GM19438 (cell line): ENCODE measurements at regions not wholly inside any gene's neighbourhood (a gene's known extent, or its start where the extent isn't known, plus 50 kb on each side); places are given as distances from the start of the nearest gene placed in this dataset.
A peak's percentile ranks its signal among the peaks of the same experiment; 100 is the strongest.
"Not testable (repeated sequence)": the region's sequence is repeated elsewhere in the genome, so short reads cannot be mapped to it uniquely, and the experiment has no call there.

Experiments
- ATAC-seq: cut with Tn5 transposase; IDR thresholded peaks from one replicate; pipeline ENCODE4 v1.9.1; 2021; ENCODE audit warnings: low read depth; ENCODE audit not compliant: unreplicated experiment

- ATAC-seq: no peak
These were observed 157.1 kb upstream of the RBPJ start for GRCh38 chr4:26163425-26164362.

DNA sequence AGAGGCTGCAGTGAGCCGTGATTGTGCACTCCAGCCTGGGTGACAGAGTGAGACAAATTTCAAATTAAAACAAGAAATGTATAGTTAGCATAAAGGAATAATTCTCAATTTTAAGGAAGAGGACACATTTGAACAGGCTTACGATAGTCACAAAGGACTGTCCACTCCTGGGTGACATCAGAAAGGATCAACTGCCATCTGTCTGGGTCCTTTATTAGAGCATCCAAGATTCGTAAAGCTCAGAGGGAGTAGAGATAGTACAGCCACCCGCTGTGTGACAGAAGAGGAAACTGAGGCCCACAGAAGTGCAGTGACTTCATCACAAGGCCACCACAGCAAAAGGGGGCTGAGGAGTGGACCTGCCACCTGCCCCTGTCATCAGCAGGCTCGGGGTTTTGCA, 149.3 kb upstream of the RBPJ start:
- ATAC-seq: no peak

GRCh38 chr4:26171941-26172340, 148.9 kb upstream of the RBPJ start:
- no peak for ATAC-seq

GRCh38 chr4:26173619-26174018, 147.2 kb upstream of the RBPJ start:
- no peak for ATAC-seq

GRCh38 chr4:26174027-26174426, 146.8 kb upstream of the RBPJ start:
- ATAC-seq: no peak

GRCh38 chr4:26175006-26175786, 145.6 kb upstream of the RBPJ start:
- no peak for ATAC-seq

DNA sequence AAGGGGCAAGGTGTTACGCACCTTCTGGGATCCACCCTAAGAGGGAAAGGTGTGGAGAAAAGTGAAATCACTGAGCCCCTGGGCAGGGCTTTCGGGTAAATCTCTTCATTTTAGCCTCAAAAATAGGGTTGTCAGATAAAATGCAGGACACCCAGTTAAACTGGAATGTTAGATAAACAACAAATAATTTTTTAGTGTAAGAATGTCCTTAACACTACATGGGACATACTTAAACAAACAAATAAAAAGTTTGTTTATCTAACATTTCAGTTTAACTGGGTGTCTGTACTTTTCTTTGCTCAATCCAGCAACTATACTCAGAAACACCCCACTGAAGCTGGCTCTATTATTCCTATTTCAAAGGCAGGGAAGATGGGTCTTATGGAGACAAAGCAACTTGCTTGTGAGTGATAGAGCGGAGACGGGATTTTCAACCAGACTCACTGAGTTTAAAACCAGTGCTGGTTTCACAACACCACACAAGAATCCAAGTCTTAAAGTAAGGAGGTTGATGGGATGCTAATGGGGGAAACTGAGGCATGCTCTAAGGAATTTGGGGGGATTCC, 144.8 kb upstream of the RBPJ start:
- ATAC-seq: no peak

DNA sequence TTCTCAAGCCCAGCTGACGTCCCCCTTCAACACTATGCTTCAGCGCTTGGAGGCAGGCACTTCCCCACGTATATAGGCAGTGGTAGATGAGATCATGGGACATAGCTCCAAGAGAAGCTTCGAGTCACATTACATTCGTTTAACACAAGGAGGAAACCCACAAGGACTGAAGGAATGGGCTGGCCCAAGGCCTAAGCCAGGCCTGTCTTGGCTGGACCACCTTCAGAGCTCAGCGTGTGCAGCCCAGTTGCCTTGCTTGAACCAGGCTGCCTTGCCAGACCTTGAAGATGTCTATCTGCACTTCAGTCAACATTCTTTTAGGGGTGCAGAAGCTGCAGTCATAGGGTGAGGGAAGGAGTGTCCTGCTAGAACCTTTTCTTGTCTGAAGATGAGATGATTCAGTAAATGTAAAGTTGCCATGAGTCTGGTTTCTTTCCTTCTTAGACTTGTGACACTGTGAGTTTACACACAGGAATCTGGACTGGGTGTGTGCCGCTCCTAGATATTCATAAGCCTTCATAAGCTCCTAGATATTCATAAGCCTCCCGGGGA, 144.1 kb upstream of the RBPJ start:
- no peak for ATAC-seq

DNA sequence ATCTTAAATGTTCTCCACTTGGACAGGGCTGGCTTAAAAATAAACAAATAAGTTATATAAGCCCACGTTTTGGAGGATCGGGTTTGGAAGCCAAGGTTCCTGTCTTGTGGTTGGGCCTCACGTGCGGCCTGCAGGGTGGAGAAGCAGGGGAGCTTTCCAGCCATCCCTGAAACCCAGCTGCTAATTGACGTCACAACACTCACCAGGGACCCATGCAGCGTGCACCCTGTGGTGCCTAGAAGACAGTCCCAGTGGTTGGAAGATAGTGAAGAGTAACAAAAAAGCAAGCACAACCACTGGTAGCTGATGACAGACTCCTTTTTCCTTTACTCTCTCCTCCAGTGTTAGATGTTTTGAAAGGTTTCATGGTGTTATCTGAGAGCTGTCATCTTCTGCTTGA, 142.0 kb upstream of the RBPJ start:
- ATAC-seq: peak; percentile 41

DNA sequence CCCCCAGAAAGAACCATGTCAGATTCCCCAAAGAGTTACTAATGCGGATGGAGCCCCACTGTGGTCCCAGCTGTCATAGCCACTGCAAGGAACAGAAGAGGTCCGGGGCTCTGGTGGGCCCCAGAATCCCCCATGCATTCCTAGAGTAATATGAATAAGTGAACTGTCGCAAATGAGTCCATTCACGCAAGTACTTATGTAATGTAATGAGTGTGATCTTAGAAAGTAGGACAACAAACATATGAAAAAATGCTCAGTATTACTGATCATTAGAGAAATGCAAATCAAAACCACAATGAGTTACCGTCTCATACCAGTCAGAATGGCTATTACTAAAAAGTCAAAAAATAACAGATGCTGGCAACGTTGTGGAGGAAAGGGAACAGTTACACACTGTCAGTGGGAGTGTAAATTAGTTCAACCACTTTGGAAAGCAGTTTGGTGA, 141.5 kb upstream of the RBPJ start:
- ATAC-seq: peak; percentile 57

DNA sequence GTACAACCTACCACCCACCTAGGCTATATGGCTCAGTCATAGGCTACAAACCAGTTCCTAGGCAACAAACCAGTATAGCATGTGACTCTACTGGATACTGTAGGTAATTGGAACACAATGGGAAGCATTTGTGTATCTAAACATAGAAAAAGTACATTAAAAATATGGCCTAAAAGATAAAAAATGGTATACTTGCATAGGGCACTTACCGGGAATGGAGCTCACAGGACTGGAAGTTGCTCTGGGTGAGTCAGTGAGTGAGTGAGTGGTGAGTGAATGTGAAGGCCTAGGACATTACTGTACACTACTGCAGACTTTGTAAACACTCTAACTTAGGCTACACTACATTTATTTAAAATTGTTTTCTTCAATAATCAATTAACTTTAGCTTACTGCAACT, 139.2 kb upstream of the RBPJ start:
- ATAC-seq: no peak

DNA sequence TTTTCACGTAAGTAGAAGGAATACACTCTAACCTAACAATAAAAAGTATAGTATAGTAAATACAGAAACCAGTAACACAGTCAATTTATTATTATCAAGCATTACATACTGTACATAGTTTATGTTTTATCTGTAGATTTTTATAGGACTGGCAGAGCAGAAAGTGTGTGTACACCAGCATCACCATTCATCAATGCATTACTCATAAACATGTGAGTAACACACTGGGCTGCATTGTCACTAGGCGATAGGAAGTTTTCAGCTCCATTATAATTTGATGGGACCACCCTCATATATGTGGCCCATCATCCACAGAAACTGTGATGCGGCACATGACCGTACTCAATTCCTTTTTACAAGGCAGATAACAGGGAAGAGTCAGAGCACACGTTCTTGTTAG, 137.8 kb upstream of the RBPJ start:
- ATAC-seq: no peak

- ATAC-seq: no peak
These were observed 135.4 kb upstream of the RBPJ start for GRCh38 chr4:26185436-26185835.

DNA sequence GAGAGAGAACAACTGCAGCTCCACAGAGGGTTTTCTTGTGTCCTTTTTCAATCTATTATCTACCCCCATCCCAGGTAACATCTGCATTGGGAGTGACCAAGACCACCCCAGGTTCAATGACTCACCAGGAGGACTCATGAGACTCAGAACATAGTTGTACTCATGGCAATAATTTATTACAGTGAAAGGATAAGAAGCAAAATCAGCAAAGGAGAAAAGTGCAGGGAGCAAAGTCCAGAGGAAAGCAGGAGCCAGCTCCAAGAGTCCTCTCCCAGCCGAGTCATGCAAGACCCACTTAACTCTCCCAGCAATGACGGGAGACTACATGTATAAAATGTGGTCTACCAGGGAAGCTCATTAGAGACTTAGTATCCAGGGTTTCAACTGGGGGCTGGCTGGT, 129.5 kb upstream of the RBPJ start:
- ATAC-seq: no peak

DNA sequence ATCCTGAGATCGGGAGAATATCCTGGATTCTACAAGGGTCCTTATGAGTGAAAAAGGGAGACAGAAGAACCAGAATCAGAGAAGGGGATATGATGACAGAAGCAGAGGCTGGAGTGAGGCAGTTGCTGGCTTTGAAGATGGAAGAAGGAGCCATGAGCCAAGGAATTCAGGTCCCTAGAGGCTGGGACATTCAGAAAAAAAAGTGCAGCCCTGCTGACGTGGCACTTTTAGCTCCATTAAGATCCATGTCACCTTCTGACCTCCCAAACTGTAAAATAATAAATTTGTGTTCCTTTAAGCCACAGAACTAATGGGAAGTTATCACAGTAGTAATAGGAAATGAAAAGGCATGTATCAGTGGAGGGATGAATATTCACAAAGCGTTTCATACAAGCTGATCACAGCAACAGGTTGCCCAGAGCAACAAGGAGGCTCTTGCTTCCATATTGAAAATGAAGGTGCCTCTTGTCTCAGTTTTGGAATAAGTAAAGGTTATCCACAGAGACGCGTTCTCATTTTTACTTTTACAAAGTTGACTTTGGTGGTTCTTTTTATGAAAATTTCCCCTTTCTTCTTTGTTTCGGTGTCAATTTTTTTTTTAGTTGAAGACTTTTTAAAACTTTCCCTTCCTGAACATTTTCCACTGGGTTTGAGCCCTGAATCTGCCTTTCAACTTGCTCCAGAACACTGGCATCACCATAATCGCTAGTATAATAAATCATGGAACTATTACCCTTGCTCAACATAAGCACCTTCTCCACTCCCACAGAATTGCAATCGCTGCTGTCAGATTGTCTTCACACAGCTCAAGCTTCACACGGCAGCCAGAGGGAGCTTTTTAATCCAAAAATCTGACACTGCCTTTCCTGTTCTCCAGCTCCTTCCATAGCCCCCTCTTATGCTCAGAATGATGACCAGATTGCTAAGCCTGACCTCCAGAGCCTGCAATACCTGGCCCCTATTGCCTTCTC, 127.6 kb upstream of the RBPJ start:
- ATAC-seq: no peak

DNA sequence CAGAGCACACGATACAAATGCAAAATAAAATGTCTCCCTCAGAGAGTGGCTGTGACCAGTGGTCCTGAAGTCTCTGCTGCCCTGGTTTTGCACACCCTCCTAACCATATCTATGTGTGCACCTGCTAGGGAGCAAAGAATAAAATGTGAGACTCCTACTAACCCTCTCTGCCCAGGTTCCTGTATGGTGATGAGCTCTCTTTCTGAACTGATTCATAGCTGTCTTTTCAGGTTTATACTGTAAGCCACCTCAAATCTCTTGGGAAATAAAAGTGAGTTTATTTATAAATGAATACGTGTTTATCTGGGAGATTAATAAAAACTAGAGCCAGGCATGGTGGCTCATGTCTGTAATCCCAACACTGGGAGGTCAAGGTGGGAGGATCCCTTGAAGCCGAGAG, 126.0 kb upstream of the RBPJ start:
- no peak for ATAC-seq

GRCh38 chr4:26196567-26196966, 124.2 kb upstream of the RBPJ start:
- ATAC-seq: no peak

- peak; percentile 86 for ATAC-seq
These were observed 123.6 kb upstream of the RBPJ start for GRCh38 chr4:26197018-26197779.

DNA sequence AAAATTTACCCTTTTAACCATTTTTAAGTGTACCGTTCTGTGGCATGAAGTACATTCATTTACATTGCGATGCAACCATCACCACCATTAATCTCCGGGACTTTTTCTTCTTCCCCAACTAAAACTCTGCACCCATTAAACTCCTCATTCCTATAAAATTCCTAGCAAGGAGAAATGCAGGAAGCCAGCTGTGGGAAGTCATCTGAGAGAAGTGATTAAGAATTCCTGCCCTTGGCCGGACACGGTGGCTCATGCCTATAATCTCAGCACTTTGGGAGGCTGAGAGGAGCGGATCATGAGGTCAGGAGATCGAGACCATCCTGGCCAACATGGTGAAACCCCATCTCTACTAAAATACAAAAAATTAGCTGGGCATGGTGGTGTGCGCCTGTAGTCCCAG, 121.9 kb upstream of the RBPJ start:
- ATAC-seq: not testable (repeated sequence)
